ENCODE measurements at regions not wholly inside any gene's neighbourhood (a gene's known extent, or its start where the extent isn't known, plus 50 kb on each side); places are given as distances from the start of the nearest gene placed in this dataset.

GRCh38 chr11:31967404-31968130 is 123.3 kb upstream of the RCN1 start:
- no peak for TF ChIP-seq CTCF (IDR thresholded peaks at IDR 0.05)
- TF ChIP-seq POLR2A (IDR thresholded peaks at IDR 0.05), result no peak
